ENCODE measurements at regions not wholly inside any gene's neighbourhood (a gene's known extent, or its start where the extent isn't known, plus 50 kb on each side); places are given as distances from the start of the nearest gene placed in this dataset.

DNA sequence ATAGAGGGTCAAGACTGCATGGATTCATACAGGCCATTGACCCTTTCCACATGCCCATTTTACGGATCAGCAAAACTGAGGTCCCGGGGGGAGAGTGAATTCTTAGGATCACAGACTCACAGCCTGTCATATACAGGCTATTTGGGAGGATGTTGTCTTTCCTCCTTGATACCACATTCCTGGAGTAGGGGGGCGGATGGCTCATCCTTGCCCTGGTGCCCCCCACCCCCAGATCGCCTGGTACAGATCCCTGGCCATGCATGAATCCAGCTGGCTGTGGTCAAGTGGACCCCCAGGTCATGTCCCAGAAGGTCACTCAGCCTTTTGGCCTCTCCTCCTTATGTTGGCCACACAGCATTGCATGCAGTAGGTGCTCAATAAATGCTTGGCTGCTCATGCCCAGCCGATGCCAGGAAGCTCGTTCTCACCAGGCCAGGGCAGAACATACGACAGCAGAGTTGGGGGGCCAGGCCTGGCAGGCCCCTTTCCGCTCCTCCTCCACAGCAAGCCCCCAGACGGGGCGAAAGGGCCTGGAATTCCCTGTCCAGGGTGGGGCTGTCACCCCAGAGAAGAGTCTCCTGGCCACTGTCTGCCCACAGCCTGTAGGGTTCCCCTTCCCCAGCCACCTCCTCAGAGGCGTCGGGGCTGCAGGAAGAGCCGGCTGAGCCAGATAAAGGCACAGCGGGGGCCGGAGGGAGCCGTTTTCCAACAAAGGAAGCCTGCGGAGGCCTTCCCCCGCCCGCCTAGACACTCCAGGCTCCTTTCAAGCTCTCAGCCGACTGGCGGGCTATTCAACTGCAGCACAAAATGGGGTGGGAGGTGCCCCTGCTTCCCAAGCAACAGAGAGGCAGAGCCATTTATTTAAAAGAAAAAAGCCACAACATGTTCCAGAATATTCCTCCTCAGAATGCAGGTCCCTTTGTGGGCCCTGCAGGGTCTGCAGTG is 215.7 kb upstream of the CIBAR2 start:
- TF ChIP-seq, protein P1, sequence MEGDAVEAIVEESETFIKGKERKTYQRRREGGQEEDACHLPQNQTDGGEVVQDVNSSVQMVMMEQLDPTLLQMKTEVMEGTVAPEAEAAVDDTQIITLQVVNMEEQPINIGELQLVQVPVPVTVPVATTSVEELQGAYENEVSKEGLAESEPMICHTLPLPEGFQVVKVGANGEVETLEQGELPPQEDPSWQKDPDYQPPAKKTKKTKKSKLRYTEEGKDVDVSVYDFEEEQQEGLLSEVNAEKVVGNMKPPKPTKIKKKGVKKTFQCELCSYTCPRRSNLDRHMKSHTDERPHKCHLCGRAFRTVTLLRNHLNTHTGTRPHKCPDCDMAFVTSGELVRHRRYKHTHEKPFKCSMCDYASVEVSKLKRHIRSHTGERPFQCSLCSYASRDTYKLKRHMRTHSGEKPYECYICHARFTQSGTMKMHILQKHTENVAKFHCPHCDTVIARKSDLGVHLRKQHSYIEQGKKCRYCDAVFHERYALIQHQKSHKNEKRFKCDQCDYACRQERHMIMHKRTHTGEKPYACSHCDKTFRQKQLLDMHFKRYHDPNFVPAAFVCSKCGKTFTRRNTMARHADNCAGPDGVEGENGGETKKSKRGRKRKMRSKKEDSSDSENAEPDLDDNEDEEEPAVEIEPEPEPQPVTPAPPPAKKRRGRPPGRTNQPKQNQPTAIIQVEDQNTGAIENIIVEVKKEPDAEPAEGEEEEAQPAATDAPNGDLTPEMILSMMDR (conservative IDR thresholded peaks at IDR 0.05) = no peak
- TF ChIP-seq ZFX (IDR thresholded peaks at IDR 0.05) = no peak

All from C4-2B (cell line).